ENCODE measurements at regions not wholly inside any gene's neighbourhood (a gene's known extent, or its start where the extent isn't known, plus 50 kb on each side); places are given as distances from the start of the nearest gene placed in this dataset.

DNA sequence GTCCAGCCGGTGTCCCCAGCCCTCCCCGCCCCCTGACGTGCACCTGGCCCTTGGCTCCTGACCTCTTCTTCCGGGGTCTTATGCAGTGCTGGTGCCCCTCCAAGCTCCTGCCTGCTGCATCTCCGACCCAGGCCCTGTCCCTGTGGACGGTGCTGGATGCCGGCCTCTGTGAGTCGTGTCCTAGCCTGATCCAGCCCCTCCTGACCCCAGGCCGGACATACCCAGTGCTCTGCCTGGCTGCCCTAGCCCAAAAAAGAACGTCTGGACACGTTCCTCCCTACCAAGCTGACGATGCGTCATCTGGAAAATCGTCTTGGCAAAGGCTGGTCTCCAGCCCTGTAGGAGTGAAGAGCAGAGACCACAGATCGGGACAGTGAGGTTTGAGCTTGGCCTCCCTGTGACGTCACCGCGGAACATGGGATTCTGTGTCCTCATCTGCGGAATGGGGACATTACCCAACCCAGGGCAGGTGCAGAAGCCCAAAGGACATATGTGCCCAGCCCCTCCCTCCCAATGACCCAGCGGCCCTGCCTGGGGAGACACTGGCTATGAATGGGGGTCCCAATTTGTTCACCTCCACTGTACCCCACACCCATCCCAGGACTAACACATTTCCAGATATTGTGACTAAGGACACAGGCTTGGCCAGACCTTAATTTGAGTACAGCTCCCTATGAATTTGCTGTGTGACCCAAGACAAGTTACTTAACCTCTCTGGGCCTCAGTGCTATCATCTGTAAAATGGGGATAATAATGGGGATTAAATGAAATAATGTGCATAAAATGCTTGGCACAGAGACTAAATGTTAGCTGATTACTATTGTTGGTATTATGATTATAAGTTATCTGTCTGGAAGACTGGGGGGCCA, 51.0 kb upstream of the BCL11B start:
- peak; percentile 31 for DNase-seq (ENCODE audit: low spot score)

DNA sequence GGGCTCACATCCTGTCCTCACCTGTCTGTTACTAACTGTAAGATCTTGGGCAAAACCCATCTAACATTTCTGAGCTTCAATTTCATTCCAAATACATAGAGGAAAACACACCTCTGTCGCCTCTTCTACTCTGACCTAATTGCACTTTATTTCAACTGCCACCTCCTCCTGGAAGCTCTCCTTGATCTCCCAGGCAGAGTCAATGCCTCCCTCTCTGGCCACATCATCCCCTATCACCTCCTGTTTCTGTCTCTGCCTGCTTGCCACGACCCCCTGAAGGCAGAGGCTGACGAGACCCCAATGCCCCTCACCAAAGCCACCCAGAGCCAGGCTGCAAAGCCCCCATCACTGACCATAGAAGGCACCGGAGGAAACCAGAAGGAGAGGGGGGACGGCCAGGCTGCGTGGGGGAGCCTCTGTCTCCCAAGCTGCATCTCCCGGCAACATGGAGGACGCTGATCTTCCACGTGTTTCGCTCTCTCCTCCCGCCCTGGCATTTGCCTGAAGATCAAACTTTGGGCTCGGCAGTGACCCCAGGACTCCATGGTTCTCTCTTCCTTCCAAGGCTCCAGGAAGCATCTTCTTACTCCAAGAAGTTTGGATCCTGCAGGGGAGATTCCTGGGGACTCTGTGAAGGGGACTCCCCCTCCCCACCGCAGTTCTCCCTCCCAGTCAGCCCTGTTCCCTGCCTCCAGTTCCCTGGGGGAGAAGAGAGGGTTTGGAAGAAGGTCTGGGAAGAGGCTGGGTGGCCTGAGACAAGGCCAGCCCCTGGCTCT, 50.1 kb upstream of the BCL11B start:
- DNase-seq (ENCODE audit: low spot score), result no peak
